NCI-H748 (cell line): ENCODE measurements at regions not wholly inside any gene's neighbourhood (a gene's known extent, or its start where the extent isn't known, plus 50 kb on each side); places are given as distances from the start of the nearest gene placed in this dataset.
A peak's percentile ranks its signal among the peaks of the same experiment; 100 is the strongest.

Experiments used
- DNase-seq: peaks from one replicate; lab custom pipeline; 2025; ENCODE audit not compliant: unreplicated experiment; lab: John Stamatoyannopoulos, UW

- peak; percentile 58 for DNase-seq
Observed at GRCh38 chr3:127461286-127461910, 129.1 kb downstream of the TPRA1 start.

GRCh38 chr3:127459891-127460290 is 130.6 kb downstream of the TPRA1 start:
- no peak for DNase-seq

GRCh38 chr3:127458696-127459604 is 131.6 kb downstream of the TPRA1 start:
- no peak for DNase-seq

GRCh38 chr3:127457546-127458145 is 132.9 kb downstream of the TPRA1 start:
- no peak for DNase-seq

GRCh38 chr3:127457094-127457475 is 133.4 kb downstream of the TPRA1 start:
- no peak for DNase-seq

GRCh38 chr3:127456471-127457093 is 134.0 kb downstream of the TPRA1 start:
- DNase-seq = no peak

GRCh38 chr3:127455541-127456450 is 134.7 kb downstream of the TPRA1 start:
- peak; percentile 77 for DNase-seq

GRCh38 chr3:127454968-127455367 is 135.6 kb downstream of the TPRA1 start:
- no peak for DNase-seq

GRCh38 chr3:127454051-127454450 is 136.5 kb downstream of the TPRA1 start:
- DNase-seq = no peak

- DNase-seq = no peak
Observed at GRCh38 chr3:127452321-127452821, 138.2 kb downstream of the TPRA1 start.

GRCh38 chr3:127451321-127451720 is 139.2 kb downstream of the TPRA1 start:
- DNase-seq = no peak

GRCh38 chr3:127450331-127450730 is 140.2 kb downstream of the TPRA1 start:
- no peak for DNase-seq

GRCh38 chr3:127449486-127450212 is 140.9 kb downstream of the TPRA1 start:
- DNase-seq = peak; percentile 13

- no peak for DNase-seq
Observed at GRCh38 chr3:127448671-127449070, 141.9 kb downstream of the TPRA1 start.

- DNase-seq = peak; percentile 17
Observed at GRCh38 chr3:127448161-127448561, 142.4 kb downstream of the TPRA1 start.

- DNase-seq = no peak
Observed at GRCh38 chr3:127446756-127447155, 143.8 kb downstream of the TPRA1 start.

GRCh38 chr3:127445581-127446343 is 144.8 kb downstream of the TPRA1 start:
- DNase-seq = no peak

GRCh38 chr3:127444761-127445160 is 145.8 kb downstream of the TPRA1 start:
- no peak for DNase-seq
